DMS153 treated with DMSO at 0.1 percent for 48 hours (cell line): ENCODE measurements at regions not wholly inside any gene's neighbourhood (a gene's known extent, or its start where the extent isn't known, plus 50 kb on each side); places are given as distances from the start of the nearest gene placed in this dataset.

Experiments used
- DNase-seq: peaks from one replicate; lab custom pipeline; 2025; ENCODE audit not compliant: unreplicated experiment; lab: John Stamatoyannopoulos, UW

- no peak for DNase-seq
Measured at GRCh38 chr10:121092720-121093095, 241.5 kb downstream of the WDR11 start.

GRCh38 chr10:121096617-121097431 is 245.7 kb downstream of the WDR11 start:
- DNase-seq: no peak

DNA sequence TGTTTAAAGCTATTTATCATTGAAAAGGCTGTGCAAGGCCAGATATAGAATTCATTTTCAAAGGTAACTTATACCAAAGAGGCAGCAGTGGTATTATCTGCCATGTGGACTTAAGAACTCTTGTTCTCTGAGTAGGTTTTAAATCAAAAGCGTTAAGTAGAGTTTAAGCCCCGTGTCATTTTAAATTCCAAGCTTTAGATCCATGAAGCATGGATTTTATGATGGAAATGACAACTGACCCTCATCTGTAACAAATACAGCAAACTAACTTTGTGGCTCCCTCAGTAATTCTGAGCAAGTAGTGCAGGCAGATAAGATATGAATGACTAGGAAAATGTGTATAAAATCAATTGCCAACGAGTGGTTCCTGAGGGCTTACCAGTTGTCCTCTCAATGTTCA is 247.0 kb downstream of the WDR11 start:
- DNase-seq: no peak

DNA sequence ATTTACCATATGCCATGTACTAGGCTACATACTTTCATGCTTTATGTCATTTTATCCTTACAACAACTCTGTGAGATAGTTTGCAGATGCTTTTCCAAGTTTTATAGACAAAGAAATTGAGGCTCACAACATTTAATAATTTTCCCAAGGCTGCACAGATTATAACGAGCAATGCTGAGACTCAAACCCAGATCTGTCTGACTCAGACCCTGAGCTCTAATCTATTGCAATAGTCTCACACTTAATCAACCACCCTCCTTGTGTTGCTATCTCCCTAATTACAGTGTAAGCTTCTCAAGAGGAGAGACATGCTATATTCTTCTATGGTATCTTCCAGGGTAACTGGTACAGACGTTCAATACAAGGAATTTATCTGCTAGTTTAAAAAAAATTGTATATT is 247.6 kb downstream of the WDR11 start:
- DNase-seq: no peak

DNA sequence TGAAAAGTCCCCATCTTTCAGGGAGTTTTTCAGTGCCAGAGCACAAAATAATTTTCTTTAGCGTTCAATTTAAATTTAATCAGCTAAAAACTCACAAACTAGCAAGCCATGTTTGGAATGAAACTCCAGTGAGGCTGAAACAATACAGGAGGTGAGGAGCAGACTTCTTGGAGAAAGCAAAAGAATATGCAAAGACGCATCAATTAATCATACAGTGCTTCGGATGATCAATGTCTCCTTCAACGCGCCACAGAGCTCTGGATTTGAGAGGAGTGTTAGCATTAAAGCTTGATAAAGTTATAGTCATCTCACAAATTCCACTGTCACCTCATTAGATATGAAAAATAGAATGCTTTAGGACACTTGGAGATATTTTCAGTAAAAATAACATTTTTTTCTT is 248.0 kb downstream of the WDR11 start:
- DNase-seq: no peak

- DNase-seq: no peak
Measured at GRCh38 chr10:121099592-121099991, 248.4 kb downstream of the WDR11 start.

DNA sequence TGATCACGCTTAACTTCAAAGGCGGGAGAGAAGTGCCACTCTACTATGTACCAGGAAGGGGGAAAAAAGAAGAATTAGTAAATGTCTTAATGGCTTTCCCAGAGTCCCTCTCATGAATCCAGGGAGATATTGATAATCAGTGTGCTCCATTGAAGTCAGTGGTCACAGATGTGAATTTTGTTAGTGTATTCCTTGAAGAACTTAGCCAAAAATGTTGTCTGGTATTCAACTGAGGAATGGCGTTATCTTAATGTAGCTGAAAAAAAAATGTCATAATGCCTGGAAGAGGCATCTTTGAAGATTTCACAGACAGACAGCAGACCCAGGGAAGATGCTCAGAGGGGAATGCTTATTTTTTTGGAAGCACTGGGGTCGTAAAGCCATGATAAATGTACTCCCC is 250.4 kb downstream of the WDR11 start:
- no peak for DNase-seq

DNA sequence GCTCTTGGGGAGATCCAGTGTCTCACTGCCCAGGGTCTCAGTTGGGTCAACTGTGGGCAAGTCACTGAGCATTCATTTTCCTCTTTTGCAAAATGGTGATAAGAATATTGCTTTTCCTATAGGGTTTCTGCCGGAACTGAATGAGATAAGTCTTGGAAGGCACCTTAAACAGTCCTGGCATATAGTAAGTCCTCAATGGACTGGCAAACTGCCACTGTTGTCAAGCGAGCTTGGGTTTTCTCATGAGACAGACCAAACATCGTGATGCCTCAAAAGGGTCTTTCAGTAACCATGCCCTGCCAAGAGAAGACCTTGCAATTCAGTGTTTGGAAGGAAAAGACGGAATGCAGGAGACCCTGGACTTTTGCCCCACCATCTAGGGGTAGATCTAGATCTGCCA is 251.5 kb downstream of the WDR11 start:
- DNase-seq: no peak

DNA sequence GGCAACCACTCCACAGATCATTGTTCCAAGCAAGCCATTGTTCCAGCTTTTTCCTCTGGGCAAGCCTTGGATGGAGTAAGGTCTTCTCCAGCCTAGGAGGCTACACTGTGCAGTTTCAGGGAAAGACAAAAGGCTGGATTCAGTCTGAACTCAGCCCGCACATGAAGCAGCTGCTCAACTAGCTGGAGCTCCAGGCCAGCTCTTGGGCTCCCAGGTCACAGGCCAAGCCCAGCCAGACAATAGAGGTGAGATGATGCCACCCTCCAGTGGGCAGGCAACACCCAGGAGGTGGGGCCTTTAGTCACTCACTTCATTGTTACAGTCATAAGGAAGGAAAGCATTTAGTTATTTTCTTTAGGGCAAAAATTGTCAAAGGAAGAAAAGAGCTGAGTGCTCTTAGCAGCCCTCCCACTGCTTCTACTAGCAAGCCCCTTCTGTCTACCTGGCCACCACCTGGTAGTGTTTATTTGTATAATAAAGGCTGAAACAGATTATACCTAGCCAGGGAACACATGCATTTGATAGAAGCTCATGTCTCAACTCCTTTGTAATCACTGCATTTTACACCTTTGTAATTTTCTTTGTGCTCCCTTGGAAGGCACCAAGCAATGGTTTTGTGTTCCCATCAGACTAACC is 253.4 kb downstream of the WDR11 start:
- DNase-seq: peak; percentile 13

GRCh38 chr10:121106611-121107010 is 255.4 kb downstream of the WDR11 start:
- no peak for DNase-seq

- no peak for DNase-seq
Measured at GRCh38 chr10:121108051-121108450, 256.9 kb downstream of the WDR11 start.

- no peak for DNase-seq
Measured at GRCh38 chr10:121110369-121110768, 259.2 kb downstream of the WDR11 start.

DNA sequence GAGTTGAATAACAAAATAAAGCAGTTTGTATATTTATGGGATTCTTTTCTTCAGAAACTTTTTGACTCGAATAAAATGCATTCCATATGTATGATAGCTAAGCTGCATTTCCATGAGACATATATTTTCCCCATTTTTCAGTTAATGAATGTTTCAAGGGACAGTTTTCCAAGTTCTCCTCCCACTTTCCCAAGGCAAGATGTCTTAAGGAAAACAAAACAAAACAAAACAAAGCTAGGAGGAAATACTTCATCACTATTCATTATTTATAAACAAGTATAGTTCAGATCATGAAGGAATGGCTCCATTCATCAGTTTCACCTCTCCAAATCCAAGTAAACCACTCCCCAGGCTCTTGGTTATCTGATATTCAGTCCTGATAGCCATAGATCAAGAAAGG is 261.0 kb downstream of the WDR11 start:
- no peak for DNase-seq

DNA sequence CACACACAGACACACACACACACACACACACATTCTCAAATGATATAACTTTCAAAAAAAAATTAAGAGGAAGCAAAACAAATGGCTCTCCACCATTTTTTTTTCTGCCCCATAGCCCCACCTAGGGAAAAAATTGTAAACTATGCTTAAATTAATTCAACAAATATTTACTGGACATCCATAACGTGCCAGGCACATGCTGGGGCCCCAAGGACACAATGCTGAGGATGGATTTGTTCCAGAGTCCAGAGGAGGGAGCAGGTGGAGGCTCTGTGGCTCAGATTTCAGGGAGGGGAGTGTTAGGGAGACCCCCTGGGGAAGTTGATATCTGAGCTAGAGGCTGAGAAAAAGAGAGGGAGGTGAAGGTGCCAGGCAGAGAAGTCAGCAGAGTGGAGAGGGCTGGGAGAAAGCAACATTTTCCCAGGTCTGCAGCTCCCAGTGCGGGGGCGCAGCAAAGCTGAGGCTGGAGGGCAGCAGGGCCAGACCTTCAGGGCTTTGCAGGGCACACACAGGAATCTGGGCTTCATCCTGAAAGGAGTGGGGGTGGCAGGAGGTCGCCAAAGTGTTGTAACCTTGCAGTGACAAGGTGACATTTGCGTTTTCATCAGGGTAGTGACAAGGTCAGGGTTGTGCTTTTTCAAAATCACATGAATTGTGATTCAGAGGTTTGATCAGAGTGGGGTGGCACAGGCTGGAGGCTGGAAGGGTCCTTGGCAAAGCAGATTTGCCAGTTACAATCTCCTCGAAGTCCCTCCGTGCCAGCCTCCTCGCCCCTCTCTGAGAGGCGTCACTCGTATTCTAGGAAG is 261.6 kb downstream of the WDR11 start:
- no peak for DNase-seq

GRCh38 chr10:121113385-121113696 is 262.2 kb downstream of the WDR11 start:
- DNase-seq: no peak

DNA sequence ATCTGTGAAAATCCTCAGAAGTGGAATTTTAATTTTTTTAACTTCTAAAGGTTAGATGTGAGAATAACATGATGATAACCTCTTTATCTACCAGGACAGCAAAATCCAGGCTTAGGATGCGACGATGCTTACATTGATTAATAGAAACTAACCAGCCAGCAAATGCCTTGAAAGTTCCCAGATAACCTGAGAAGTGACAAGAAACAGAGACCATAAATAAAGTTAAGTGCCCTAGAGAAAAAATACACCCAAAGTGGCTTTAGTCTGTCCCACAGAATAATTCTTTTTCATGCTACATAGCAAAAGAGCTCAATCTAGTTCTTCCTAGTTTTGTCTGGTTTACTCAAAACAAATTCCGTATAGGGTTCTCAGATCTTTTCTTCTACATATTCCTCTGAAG is 262.7 kb downstream of the WDR11 start:
- DNase-seq: no peak

DNA sequence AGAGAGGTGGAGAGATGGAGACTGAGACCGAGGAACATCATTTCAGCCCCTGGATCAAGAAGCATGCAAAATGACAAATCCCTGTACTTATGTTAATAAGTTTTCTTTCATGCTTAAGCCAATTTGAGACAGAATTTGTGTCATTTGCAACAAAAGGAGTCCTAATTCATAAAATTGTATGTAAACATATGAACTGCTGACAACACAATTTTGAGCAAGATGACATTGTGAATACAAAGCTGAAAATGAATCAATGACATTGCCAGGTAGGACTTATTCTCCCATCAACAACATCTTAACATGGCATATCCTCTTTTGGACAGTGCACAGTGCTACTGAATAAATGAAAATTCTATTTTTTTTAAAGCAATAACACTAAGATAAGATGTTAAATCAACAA is 264.0 kb downstream of the WDR11 start:
- no peak for DNase-seq

GRCh38 chr10:121121462-121121861 is 270.3 kb downstream of the WDR11 start:
- DNase-seq: no peak

- no peak for DNase-seq
Measured at GRCh38 chr10:121127151-121127906, 276.2 kb downstream of the WDR11 start.

DNA sequence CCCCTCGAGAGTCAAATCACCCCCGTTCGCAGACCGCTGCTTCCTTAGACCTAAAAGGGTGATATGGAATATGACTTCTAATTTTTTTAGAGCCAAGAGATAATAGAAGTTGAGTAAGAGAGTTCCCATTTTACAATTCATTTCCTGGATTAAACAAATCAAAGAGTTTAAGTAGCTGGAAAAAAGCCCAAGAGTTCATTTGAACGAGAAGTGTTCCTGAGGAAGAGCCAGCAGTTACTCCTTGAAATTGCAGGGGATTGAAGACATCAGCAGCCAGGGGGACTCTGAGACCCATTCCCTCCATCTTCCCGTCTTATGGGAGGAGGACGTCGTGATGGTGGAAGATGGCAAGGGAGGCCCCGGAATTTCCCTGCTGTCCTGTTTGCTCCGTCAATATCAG is 277.0 kb downstream of the WDR11 start:
- DNase-seq: no peak

GRCh38 chr10:121129266-121129665 is 278.1 kb downstream of the WDR11 start:
- no peak for DNase-seq
